Pancreas (tissue), 10 donors: ENCODE measurements at regions not wholly inside any gene's neighbourhood (a gene's known extent, or its start where the extent isn't known, plus 50 kb on each side); places are given as distances from the start of the nearest gene placed in this dataset.

Experiments
- ATAC-seq, 4 donors: fragments of 200-7000 bp; cut with Tn5 transposase; one replicate each; pipeline versions ENCODE4 v1.8.0 to v1.9.1; 2020; ENCODE audit warnings: mild to moderate bottlenecking in 4 of 4, moderate library complexity in 4 of 4
- DNase-seq, 6 donors: peaks; one replicate each; pipeline ENCODE4 v3.0.0-alpha.2; 2020
- FAIRE-seq: peaks from 2 replicates; lab custom pipeline; 2012; peaks lifted over from hg19 to GRCh38; lab: Jason Lieb, UNC
- H3K27ac ChIP-seq, 4 donors: fragments of 200-600 bp; sonication (generic); 1 replicate in 3 of 4; 2 replicates in 1 of 4; pipeline versions ENCODE4 v1.5.0 to v1.8.0; 2020
- H3K27me3 ChIP-seq, 4 donors: fragments of 200-600 bp; one replicate each; pipeline ENCODE4 v1.8.0; 2021
- H3K36me3 ChIP-seq, 3 donors: fragments of 200-600 bp; sonication (generic) in 1 of 3; one replicate each; pipeline versions ENCODE4 v1.5.0 to v1.8.0; 2020 to 2021
- H3K4me1 ChIP-seq, 3 donors: fragments of 200-600 bp; one replicate each; pipeline ENCODE4 v1.8.0; 2021
- H3K4me3 ChIP-seq, 4 donors: fragments of 200-600 bp; sonication (generic) in 2 of 4; one replicate each; pipeline versions ENCODE4 v1.5.0 to v1.8.0; 2020 to 2021
- H3K9me3 ChIP-seq, 4 donors: fragments of 200-600 bp; one replicate each; pipeline ENCODE4 v1.8.0; 2021
- WGBS, 2 donors: extraction: QIAGEN DNeasy Blood & Tissue Kit; methylation state at CpG; one replicate each; pipeline ENCODE4 v1.1.7; 2013; 5-methylcytosine and 5-hydroxymethylcytosine counted together
- intact Hi-C, 3 donors: fragments of 100-400 bp; cut with DNase I; formaldehyde crosslinking; loops; one replicate each; pipeline versions ENCODE4 v1.11.1 to v1.14.2; 2022
- TF ChIP-seq, protein P1 (sequence below), 4 donors: fragments of 200-600 bp; sonication (generic) in 3 of 4; IDR thresholded peaks; one replicate each; pipeline versions ENCODE4 v1.5.0 to v1.8.0; 2021; ENCODE audit warnings: antibody characterized with exemption in 4 of 4
- donor health status: healthy with polysubstance abuse.
- donor health status: DM: no; HTN: no; CAD: no; lungs with moderate emphysema.
- donor health status: DM: no; HTN: no; CAD: no.
- donor health status: control.
- donor health status: control.
- donor health status: Bipolar disorder and iron deficiency.
- donor health status: DM: yes; HTN: yes; CAD: no.
- donor health status: DM: no; HTN: no; CAD: no.
- donor health status: DM: no; HTN: no; CAD: no.
- donor health status: DM: yes; HTN: yes; CAD: no.

GRCh38 chr1:81225789-81226602 lies 574.7 kb upstream of the ADGRL2 start:
- ATAC-seq (no peak), DNase-seq (no peak), FAIRE-seq (no peak)
- no peaks in the 10 kb centered on the region for H3K4me1 ChIP-seq
- WGBS, 2 donors: 75 to 82% methylated on average over 7 of the region's 7 CpGs
- no peaks in the 10 kb centered on the region for H3K9me3 ChIP-seq
- TF ChIP-seq, protein P1, sequence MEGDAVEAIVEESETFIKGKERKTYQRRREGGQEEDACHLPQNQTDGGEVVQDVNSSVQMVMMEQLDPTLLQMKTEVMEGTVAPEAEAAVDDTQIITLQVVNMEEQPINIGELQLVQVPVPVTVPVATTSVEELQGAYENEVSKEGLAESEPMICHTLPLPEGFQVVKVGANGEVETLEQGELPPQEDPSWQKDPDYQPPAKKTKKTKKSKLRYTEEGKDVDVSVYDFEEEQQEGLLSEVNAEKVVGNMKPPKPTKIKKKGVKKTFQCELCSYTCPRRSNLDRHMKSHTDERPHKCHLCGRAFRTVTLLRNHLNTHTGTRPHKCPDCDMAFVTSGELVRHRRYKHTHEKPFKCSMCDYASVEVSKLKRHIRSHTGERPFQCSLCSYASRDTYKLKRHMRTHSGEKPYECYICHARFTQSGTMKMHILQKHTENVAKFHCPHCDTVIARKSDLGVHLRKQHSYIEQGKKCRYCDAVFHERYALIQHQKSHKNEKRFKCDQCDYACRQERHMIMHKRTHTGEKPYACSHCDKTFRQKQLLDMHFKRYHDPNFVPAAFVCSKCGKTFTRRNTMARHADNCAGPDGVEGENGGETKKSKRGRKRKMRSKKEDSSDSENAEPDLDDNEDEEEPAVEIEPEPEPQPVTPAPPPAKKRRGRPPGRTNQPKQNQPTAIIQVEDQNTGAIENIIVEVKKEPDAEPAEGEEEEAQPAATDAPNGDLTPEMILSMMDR (IDR thresholded peaks at IDR 0.05): no peak
- intact Hi-C loops: no loop called here
- no peaks in the 10 kb centered on the region for H3K27me3 ChIP-seq
- no peak overlapping the region for H3K27ac ChIP-seq
- H3K4me3 ChIP-seq: no peak overlapping the region
- H3K36me3 ChIP-seq: no peaks in the 10 kb centered on the region

DNA sequence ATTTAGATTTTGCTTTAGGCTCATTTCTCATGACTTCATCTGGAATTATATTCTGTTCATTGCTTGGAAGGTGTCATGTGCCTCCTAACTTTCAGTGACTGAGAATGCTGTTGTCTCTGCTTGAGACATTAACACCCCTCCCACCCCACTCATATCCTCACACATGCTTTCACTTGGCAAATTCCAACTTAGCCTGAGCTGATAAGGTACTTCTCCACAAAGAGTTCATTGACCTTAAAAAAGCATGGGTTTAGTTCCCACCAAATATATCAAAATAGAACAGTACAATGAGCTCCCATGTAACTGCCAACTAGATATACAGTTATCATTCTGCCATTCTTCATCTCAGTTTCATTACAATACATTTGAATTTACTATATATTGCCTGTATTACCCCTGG lies 576.5 kb upstream of the ADGRL2 start:
- DNase-seq (no peak), FAIRE-seq (no peak), ATAC-seq (no peak)
- Histone ChIP-seq H3K36me3 (no peaks in the 10 kb centered on the region), H3K4me1 (no peaks in the 10 kb centered on the region), H3K27ac (no peak overlapping the region), H3K27me3 (no peaks in the 10 kb centered on the region), H3K4me3 (no peak overlapping the region), H3K9me3 (no peaks in the 10 kb centered on the region)
- TF ChIP-seq, protein P1 (IDR thresholded peaks at IDR 0.05): no peak
- intact Hi-C loops: no loop called here

- TF ChIP-seq, protein P1 (IDR thresholded peaks at IDR 0.05): no peak
- ATAC-seq (no peak), FAIRE-seq (no peak), DNase-seq (peak in 1 of 6 donors; percentile 31)
- H3K4me1 ChIP-seq: no peaks in the 10 kb centered on the region
- no peaks in the 10 kb centered on the region for H3K27me3 ChIP-seq
- H3K9me3 ChIP-seq: no peaks in the 10 kb centered on the region
- intact Hi-C loops: no loop called here
- WGBS, 2 donors: 83 to 91% methylated on average over 4 of the region's 4 CpGs
- no peak overlapping the region for H3K4me3 ChIP-seq
- no peaks in the 10 kb centered on the region for H3K36me3 ChIP-seq
- H3K27ac ChIP-seq: no peak overlapping the region
These were observed 579.2 kb upstream of the ADGRL2 start for GRCh38 chr1:81221564-81221963.

DNA sequence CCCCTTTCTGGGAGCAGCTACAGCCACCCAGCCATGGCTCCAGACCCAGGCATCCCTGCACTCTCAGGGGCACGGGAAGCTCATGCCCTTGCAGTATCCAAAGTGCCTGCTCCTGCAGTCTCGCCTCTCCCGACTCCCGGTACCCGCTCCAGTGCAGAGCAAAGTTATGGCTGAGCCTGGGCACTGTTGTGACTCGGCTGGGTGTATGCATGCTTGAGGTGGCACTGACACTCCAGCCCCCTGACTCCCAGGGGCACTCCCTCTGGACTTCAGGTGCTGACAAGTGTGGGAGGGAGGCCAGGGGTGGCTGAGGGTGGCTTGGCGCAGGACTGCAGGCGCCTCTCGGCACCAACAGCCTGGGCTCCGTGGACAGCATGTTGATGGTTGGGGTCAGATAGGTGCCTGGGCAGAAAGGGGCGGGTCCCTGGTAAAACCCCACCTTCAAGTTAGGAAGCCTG lies 580.1 kb upstream of the ADGRL2 start:
- 85% methylated on average over 11 of the region's 11 CpGs for WGBS, 2 donors
- DNase-seq (peak in 2 of 6 donors; percentile 11 to 55), ATAC-seq (no peak), FAIRE-seq (no peak)
- H3K27ac ChIP-seq: no peak overlapping the region
- H3K4me1 ChIP-seq: no peaks in the 10 kb centered on the region
- H3K36me3 ChIP-seq: no peaks in the 10 kb centered on the region
- H3K4me3 ChIP-seq: no peak overlapping the region
- TF ChIP-seq, protein P1 (IDR thresholded peaks at IDR 0.05): no peak
- no peaks in the 10 kb centered on the region for H3K27me3 ChIP-seq
- intact Hi-C loops: no loop called here
- no peaks in the 10 kb centered on the region for H3K9me3 ChIP-seq

GRCh38 chr1:81217058-81217457 lies 583.7 kb upstream of the ADGRL2 start:
- no peak for ATAC-seq
- Histone ChIP-seq H3K36me3 (no peaks in the 10 kb centered on the region), H3K4me1 (no peaks in the 10 kb centered on the region), H3K9me3 (no peaks in the 10 kb centered on the region), H3K4me3 (no peak overlapping the region), H3K27me3 (no peaks in the 10 kb centered on the region), H3K27ac (no peak overlapping the region)
- intact Hi-C loops: no loop called here
- no peak for DNase-seq
- no peak for FAIRE-seq
- TF ChIP-seq, protein P1 (IDR thresholded peaks at IDR 0.05): no peak
- WGBS, 2 donors: 56 to 78% methylated on average over 1 of the region's 1 CpG
